BE2C (cell line): ENCODE measurements at regions not wholly inside any gene's neighbourhood (a gene's known extent, or its start where the extent isn't known, plus 50 kb on each side); places are given as distances from the start of the nearest gene placed in this dataset.

ENCODE experiments used
- DNase-seq: peaks from one replicate; pipeline ENCODE4 v3.0.0-alpha.2; 2020
- H3K27me3 ChIP-seq: fragments of 250-450 bp; sonication (Bioruptor Pico); 2 replicates; pipeline ENCODE4 v1.5.1; 2020; ENCODE audit warnings: mild to moderate bottlenecking
- H3K36me3 ChIP-seq: fragments of 250-450 bp; sonication (Bioruptor Pico); 2 replicates; pipeline ENCODE4 v1.5.1; 2020; ENCODE audit warnings: mild to moderate bottlenecking
- H3K4me1 ChIP-seq: fragments of 250-450 bp; sonication (Bioruptor Pico); 2 replicates; pipeline ENCODE4 v1.5.1; 2020
- H3K4me3 ChIP-seq: 2 replicates; pipeline ENCODE4 v1.5.1; 2011; ENCODE audit warnings: low read depth, low read length
- H3K9me3 ChIP-seq: fragments of 250-450 bp; sonication (Bioruptor Pico); 2 replicates; pipeline ENCODE4 v1.5.1; 2020
- CTCF ChIP-seq: IDR thresholded peaks from 2 replicates; pipeline ENCODE4 v1.5.1; 2012; ENCODE audit warnings: mild to moderate bottlenecking, low read depth, low read length

- Histone ChIP-seq H3K4me1 (peaks cover 4% of the 10 kb centered on the region; the same call in 1 of the 2 replicates), H3K9me3 (no peaks in the 10 kb centered on the region), H3K36me3 (no peaks in the 10 kb centered on the region), H3K4me3 (no peak overlapping the region), H3K27me3 (no peaks in the 10 kb centered on the region)
- TF ChIP-seq CTCF, result no peak
- DNase-seq, result no peak
Measured at GRCh38 chr2:8231902-8232301, 450.0 kb upstream of the ID2 start.

- Histone ChIP-seq H3K9me3 (no peaks in the 10 kb centered on the region), H3K4me3 (no peak overlapping the region), H3K27me3 (no peaks in the 10 kb centered on the region), H3K4me1 (peaks cover 4% of the 10 kb centered on the region; the same call in 1 of the 2 replicates), H3K36me3 (no peaks in the 10 kb centered on the region)
- TF ChIP-seq CTCF, result no peak
- DNase-seq, result no peak
Measured at GRCh38 chr2:8232871-8233270, 449.0 kb upstream of the ID2 start.

- no peak for DNase-seq
- H3K4me3 ChIP-seq, result no peak overlapping the region
- TF ChIP-seq CTCF, result no peak
- H3K9me3 ChIP-seq, result no peaks in the 10 kb centered on the region
- H3K36me3 ChIP-seq, result no peaks in the 10 kb centered on the region
- peaks cover 3% of the 10 kb centered on the region; the same call in 1 of the 2 replicates for H3K4me1 ChIP-seq
- no peaks in the 10 kb centered on the region for H3K27me3 ChIP-seq
Measured at GRCh38 chr2:8234253-8234652, 447.6 kb upstream of the ID2 start.

- no peaks in the 10 kb centered on the region for H3K27me3 ChIP-seq
- no peak overlapping the region for H3K4me3 ChIP-seq
- TF ChIP-seq CTCF, result no peak
- no peaks in the 10 kb centered on the region for H3K9me3 ChIP-seq
- no peaks in the 10 kb centered on the region for H3K4me1 ChIP-seq
- no peak for DNase-seq
- H3K36me3 ChIP-seq, result no peaks in the 10 kb centered on the region
Measured at GRCh38 chr2:8234757-8235374, 447.0 kb upstream of the ID2 start.

GRCh38 chr2:8235419-8235818, 446.4 kb upstream of the ID2 start:
- no peaks in the 10 kb centered on the region for H3K9me3 ChIP-seq
- no peak overlapping the region for H3K4me3 ChIP-seq
- no peak for TF ChIP-seq CTCF

GRCh38 chr2:8236391-8236790, 445.5 kb upstream of the ID2 start:
- DNase-seq, result no peak
- no peaks in the 10 kb centered on the region for H3K4me1 ChIP-seq

More at GRCh38 chr2:8235419-8235818, 446.4 kb upstream of the ID2 start:
- Histone ChIP-seq H3K27me3 (no peaks in the 10 kb centered on the region), H3K36me3 (no peaks in the 10 kb centered on the region), H3K4me1 (no peaks in the 10 kb centered on the region)
- no peak for DNase-seq

More at GRCh38 chr2:8236391-8236790, 445.5 kb upstream of the ID2 start:
- Histone ChIP-seq H3K9me3 (no peaks in the 10 kb centered on the region), H3K4me3 (no peak overlapping the region), H3K27me3 (no peaks in the 10 kb centered on the region), H3K36me3 (no peaks in the 10 kb centered on the region)
- TF ChIP-seq CTCF, result no peak
